GM19025 (cell line): ENCODE measurements at regions not wholly inside any gene's neighbourhood (a gene's known extent, or its start where the extent isn't known, plus 50 kb on each side); places are given as distances from the start of the nearest gene placed in this dataset.

Experiments
- ATAC-seq: cut with Tn5 transposase; IDR thresholded peaks from one replicate; pipeline ENCODE4 v1.9.1; 2021; ENCODE audit warnings: mild to moderate bottlenecking, low read depth, moderate library complexity; ENCODE audit not compliant: unreplicated experiment

GRCh38 chr17:83144421-83145357, 65.3 kb downstream of the METRNL start:
- no peak for ATAC-seq

DNA sequence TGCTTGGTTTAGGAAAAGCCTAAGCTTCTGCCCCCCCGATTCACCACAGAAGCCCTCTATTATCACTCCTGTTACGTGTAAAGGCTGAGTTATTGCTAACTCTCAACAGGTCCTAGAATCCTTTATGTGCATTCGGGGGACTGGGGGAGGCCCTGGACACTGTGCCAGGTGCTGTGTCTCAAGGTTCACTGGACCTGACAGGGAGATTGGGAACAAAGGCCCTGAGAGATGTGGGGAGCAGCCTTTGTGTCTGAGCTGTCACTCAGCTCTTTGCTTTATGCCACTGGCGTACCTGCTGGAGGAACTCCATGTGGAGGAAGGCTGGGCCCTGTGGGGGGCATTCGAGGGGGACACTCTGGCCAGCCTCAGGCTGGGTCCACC, 65.9 kb downstream of the METRNL start:
- no peak for ATAC-seq

DNA sequence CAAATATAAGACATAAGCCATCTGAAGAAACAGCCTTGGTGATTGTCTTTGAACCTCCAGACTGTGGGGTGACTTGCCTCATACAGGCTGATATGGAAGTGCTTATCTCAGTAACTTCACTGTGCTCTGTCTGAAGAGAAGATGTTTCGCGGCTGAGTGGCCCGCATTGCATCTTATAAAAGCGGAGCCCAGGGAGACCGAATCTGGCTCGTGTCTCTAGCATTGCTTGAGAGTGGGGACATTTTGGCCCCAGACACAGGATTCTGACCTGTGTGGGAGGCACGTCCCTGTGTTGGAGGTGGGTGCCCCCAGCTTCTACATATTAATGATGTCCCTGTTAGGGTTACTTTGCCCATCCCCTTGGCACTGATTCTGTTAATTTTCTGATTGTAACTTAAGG, 66.4 kb downstream of the METRNL start:
- no peak for ATAC-seq

GRCh38 chr17:83146347-83146746, 66.9 kb downstream of the METRNL start:
- no peak for ATAC-seq

DNA sequence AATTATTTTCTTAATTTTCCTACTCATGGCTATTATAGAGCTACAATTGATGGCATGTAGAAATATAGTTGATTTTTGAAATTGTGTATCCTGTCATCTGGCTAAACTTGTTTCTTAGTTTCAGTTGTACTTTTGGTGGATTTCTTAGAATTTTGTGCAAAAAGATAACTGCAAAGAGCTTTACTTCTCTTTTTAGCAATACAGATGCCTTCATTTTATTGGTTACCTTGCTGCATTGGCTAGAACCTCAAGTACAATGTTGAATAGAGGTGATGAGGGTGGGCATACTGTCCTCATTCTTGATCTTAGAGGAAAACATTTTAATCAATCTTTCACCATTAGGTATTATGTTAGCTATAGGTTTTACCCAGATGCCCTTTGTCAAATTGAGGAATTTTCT, 67.9 kb downstream of the METRNL start:
- ATAC-seq, result no peak

DNA sequence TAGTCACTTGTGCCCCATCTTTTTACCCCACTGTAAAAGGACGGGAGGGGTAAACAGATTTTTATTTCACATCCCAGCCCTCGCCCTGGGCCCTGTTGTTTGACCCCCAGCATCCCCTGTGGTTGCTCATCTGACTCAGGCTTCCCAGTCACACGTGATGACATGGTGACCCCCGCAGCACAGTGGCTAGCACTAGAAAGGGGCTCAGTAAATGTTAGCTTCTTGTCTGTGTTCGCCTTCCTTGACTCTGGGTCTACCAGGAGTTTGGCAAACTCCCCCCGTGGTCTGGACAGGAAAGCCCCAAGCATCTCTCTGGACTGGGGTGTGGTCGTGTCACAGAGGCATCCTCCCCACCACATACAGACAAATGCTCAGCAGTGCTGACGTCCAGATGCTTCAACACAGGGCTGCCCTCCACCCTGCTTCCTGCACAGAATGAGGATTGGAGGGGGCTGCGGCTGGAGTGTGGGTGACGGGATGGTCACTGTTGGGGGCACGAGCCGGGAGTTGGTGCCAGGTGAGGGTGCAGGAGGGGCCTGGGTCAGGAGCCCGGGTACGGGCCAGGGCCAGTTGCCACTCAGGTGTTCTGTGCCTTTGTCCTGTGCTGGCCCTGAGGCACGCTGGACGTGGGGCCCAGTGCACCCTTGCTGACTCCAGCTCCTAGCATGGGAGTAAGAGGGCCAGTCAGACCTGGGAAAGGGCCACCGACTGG, 69.1 kb downstream of the METRNL start:
- ATAC-seq, result no peak

DNA sequence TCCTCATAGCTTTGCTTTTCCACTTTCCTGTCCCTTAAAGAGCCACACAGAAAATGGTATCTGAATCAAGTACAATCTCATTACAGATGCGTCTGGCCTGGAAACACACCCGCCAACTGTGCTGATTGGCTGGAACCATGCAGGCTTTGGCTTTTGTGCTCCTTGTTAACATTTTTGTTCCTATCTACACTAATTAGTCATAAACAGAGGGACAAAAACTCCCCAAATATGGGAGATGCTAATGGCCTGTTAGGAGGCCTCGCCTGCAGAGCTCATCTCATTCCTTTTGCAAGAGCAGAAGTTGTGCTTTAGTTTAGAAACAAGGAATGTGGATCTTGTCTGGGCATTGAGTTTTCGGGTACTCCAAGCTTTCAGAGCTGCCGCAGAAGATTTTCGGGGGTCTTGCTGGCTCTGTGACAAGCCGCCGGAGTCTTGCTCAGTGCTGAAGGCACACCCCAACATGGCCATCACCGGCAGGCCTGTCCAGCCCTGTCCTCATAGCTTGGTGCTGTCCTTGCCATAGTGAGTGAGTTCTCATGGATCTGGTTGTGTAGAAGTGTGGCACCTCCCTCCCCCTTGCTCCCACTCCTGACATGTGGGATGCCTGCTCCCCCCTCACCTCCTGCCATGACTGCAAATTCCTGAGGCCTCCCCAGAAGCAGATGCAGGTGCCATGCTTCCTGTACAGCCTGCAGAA, 69.8 kb downstream of the METRNL start:
- ATAC-seq, result no peak

GRCh38 chr17:83149761-83150251, 70.4 kb downstream of the METRNL start:
- no peak for ATAC-seq

DNA sequence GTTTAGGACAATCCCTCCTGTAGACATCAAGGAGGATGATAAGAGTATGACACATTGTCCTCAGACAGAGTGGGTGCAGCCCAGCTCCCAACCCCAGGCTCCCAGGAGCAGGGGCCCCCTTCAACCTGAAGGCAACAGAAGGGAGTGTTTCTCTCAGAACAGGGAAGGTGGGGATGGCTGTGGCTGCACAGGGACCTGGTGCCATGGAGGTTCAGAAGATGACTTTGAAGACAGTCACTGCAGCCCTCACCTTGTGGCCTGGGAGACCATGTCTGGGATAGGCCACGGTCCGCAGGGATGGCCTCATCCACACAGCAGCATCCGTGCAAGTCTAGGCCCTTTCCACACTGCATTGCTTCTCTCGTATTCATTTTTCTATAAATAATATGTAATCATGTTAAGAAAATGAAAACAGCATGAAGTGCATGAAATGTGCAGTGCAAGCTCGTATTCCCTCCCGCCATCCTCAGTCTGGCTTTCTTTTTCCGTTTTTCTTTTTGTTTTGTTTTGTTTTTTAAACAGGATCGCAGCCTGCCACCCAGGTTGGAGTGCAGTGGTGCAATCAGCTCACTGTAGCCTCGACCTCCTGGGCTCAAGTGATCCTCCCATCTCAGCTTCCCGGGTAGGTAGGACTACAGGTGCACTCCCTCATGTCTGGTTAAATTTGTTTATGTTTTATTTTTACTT, 71.1 kb downstream of the METRNL start:
- ATAC-seq, result no peak

DNA sequence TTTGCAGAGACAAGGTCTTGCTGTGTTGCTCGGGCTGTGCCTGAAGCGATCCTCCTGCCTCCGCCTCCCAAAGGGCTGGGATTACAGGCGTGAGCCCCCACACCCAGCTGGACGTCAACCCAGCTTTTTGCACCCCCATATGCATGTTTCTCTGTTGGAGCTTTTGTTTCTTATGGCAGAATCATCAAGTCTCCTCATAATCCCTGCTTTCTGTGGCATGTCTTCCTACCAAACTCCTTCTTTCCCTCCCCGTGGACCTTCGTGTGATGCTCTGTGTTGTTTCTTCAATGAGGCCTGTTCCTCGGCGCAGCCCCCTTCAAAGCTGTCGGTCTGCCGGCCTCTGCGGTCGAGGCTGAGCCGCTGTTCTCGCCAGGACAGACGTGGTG, 71.6 kb downstream of the METRNL start:
- no peak for ATAC-seq

DNA sequence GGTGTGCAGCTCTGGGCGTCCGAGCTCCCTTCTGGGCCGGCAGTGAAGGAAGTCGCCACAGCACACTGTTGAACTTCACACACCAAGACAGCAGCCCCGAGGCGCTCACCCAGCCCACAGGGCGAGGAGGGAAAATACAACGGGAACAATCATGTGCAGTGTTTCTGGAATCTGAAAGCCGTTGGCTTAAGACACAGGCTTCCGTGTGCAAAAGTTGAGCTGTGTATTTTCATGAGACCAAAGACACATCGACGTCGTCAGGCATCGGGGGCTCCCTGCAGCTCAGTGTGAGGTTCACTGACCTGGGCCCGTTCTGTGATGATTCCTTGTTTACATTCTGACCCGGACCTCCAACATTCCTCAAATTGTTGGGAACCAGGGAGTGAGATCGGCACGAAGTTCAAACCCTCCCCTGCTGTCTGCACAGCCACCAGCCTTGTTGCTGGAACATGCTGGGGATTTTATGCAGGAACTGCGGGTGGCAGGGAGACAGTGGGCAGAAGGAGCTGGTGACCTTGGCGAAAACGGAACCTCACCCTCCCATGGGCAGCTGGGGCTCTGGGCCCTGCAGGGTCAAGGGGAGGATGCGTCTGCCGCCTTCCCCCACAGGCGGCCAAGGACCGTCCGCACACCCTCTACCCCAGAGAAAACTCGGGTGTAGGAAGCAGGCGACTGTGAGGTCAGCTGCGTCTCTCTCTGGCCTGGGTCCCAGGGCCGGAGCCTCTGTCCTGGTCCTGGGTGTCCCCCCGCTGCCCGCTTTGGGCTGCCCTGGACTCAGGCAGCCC, 72.2 kb downstream of the METRNL start:
- no peak for ATAC-seq

DNA sequence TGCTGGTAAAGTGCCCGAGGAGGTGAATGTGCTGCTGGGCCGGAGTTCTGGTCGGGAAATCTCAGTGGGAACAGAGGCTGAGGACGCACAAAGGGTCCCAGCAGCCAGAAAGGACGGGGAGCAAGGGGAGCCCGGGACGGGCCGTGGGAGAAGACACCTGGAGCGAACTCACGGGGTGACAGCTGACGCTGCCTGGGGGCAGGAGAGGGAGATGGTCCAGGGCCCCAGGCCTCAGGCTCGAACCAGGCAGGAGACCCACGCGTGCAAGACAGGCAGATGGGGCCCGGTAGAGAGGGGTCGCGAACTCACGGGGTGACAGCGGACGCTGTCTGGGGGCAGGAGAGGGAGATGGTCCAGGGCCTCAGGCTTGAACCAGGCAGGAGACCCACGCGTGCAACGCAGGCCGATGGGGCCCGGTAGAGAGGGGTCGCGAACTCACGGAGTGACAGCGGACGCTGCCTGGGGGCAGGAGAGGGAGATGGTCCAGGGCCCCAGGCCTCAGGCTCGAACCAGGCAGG, 72.9 kb downstream of the METRNL start:
- ATAC-seq, result no peak

DNA sequence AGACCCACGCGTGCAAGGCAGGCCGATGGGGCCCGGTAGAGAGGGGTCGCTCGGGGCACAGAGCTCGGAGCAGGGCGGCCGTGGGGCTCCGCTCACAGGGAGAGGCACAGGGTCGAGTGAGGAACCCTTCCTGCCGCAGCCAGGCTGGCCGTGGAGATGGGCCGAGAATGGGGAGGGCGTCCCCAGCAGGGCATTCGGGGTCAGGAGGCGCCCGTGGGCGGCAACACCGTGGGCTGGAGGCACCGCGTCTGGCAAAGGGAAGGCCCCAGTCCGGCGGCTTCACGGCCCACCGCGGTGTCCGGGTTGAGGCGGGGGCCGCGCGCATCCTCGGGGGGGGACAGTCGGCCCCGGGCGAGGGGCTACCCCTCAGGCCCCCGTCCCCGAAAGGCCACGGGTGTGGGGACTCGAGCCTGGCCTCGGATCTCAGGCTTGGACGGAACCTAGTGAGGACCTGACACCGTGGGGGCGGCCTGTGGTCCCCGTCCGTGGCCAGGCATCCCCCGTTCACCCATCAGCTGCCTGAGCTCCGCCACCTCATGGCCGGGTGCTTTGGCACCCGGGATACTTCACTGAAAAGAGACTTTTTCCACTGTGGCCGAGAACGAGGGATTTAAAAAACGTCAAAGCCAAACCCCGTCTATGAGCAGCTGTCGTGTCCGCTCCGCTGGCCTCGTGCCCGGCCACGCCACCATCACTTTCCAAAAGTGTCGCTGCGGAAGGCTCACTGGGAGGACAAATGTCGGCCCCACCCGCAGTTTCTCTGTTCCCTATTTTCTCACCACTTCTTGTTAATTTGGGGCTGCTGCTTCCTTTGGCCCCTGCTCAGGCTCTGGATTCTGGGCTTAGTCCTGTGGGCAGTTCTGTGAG, 73.6 kb downstream of the METRNL start:
- no peak for ATAC-seq

GRCh38 chr17:83153681-83154310, 74.4 kb downstream of the METRNL start:
- ATAC-seq, result no peak

GRCh38 chr17:83154311-83155127, 75.1 kb downstream of the METRNL start:
- no peak for ATAC-seq

- ATAC-seq, result no peak
These were observed 76.0 kb downstream of the METRNL start for GRCh38 chr17:83155128-83156121.
